OCI-M2 (cell line): ENCODE measurements at regions not wholly inside any gene's neighbourhood (a gene's known extent, or its start where the extent isn't known, plus 50 kb on each side); places are given as distances from the start of the nearest gene placed in this dataset.
"Not testable (repeated sequence)": the region's sequence is repeated elsewhere in the genome, so short reads cannot be mapped to it uniquely, and the experiment has no call there.

Source experiments
- DNase-seq: peaks from one replicate; lab custom pipeline; 2025; ENCODE audit not compliant: unreplicated experiment; lab: John Stamatoyannopoulos, UW

GRCh38 chr2:192854031-192854430 lies 659.3 kb upstream of the TMEFF2 start:
- no peak for DNase-seq

GRCh38 chr2:192828947-192829346 lies 634.2 kb upstream of the TMEFF2 start:
- no peak for DNase-seq

- DNase-seq, result no peak
Measured at GRCh38 chr2:192828175-192828574, 633.4 kb upstream of the TMEFF2 start.

GRCh38 chr2:192827735-192828134 lies 633.0 kb upstream of the TMEFF2 start:
- no peak for DNase-seq

GRCh38 chr2:192814376-192814775 lies 619.6 kb upstream of the TMEFF2 start:
- DNase-seq, result no peak

- no peak for DNase-seq
Measured at GRCh38 chr2:192813341-192813740, 618.6 kb upstream of the TMEFF2 start.

- DNase-seq, result no peak
Measured at GRCh38 chr2:192809173-192809572, 614.4 kb upstream of the TMEFF2 start.

GRCh38 chr2:192783643-192784042 lies 588.9 kb upstream of the TMEFF2 start:
- DNase-seq, result no peak

GRCh38 chr2:192775459-192776262 lies 580.9 kb upstream of the TMEFF2 start:
- DNase-seq, result no peak

GRCh38 chr2:192775011-192775410 lies 580.3 kb upstream of the TMEFF2 start:
- no peak for DNase-seq

GRCh38 chr2:192773044-192773443 lies 578.3 kb upstream of the TMEFF2 start:
- DNase-seq, result no peak

GRCh38 chr2:192749611-192750200 lies 555.0 kb upstream of the TMEFF2 start:
- DNase-seq, result no peak

- DNase-seq, result no peak
Measured at GRCh38 chr2:192741889-192742288, 547.2 kb upstream of the TMEFF2 start.

GRCh38 chr2:192735447-192735846 lies 540.7 kb upstream of the TMEFF2 start:
- no peak for DNase-seq

- no peak for DNase-seq
Measured at GRCh38 chr2:192729369-192729768, 534.6 kb upstream of the TMEFF2 start.

GRCh38 chr2:192725991-192726390 lies 531.3 kb upstream of the TMEFF2 start:
- DNase-seq, result no peak

- no peak for DNase-seq
Measured at GRCh38 chr2:192719629-192720028, 524.9 kb upstream of the TMEFF2 start.

GRCh38 chr2:192718340-192718739 lies 523.6 kb upstream of the TMEFF2 start:
- DNase-seq, result no peak

GRCh38 chr2:192700934-192701333 lies 506.2 kb upstream of the TMEFF2 start:
- no peak for DNase-seq

- no peak for DNase-seq
Measured at GRCh38 chr2:192697880-192698279, 503.1 kb upstream of the TMEFF2 start.

- DNase-seq, result no peak
Measured at GRCh38 chr2:192696857-192697256, 502.1 kb upstream of the TMEFF2 start.

- DNase-seq, result no peak
Measured at GRCh38 chr2:192687015-192687414, 492.3 kb upstream of the TMEFF2 start.

GRCh38 chr2:192682511-192682910 lies 487.8 kb upstream of the TMEFF2 start:
- DNase-seq, result not testable (repeated sequence)
